C4-2B (cell line): ENCODE measurements at regions not wholly inside any gene's neighbourhood (a gene's known extent, or its start where the extent isn't known, plus 50 kb on each side); places are given as distances from the start of the nearest gene placed in this dataset.

ENCODE experiments used
- CTCF ChIP-seq: fragments of 450-650 bp; conservative IDR thresholded peaks from 2 replicates; pipeline ENCODE4 v1.5.1; 2017; ENCODE audit warnings: mild to moderate bottlenecking
- ZFX ChIP-seq: fragments of 450-650 bp; IDR thresholded peaks from 2 replicates; pipeline ENCODE4 v1.6.1; 2017

GRCh38 chr4:77282305-77282704 is 125.3 kb downstream of the CCNG2 start:
- TF ChIP-seq CTCF = no peak
- no peak for TF ChIP-seq ZFX
